Activated CD4-positive, alpha-beta memory T cell treated with anti-CD3 and anti-CD28 coated beads, Interleukin-2, amount 10 ng/mL, durations not matched to agents 7 days and 5 days (primary cell): ENCODE measurements at regions not wholly inside any gene's neighbourhood (a gene's known extent, or its start where the extent isn't known, plus 50 kb on each side); places are given as distances from the start of the nearest gene placed in this dataset.
"Not testable (repeated sequence)": the region's sequence is repeated elsewhere in the genome, so short reads cannot be mapped to it uniquely, and the experiment has no call there.

Source experiments
- CTCF ChIA-PET: fragments of 350-600 bp; sonication (Branson Sonifier 250); formaldehyde crosslinking; loops from one replicate; lab custom pipeline; 2021; ENCODE audit warnings: antibody characterized with exemption, inconsistent platforms; lab: Charles Lee
- POLR2A ChIA-PET: fragments of 350-600 bp; sonication (Branson Sonifier 250); formaldehyde crosslinking; loops from one replicate; lab custom pipeline; 2021; ENCODE audit warnings: antibody characterized with exemption; lab: Charles Lee
- DNase-seq: peaks from one replicate; pipeline ENCODE4 v3.0.0-alpha.2; 2020
- H3K27ac Mint-ChIP-seq: one replicate; pipeline ENCODE4 v1.8.0; 2021; ENCODE audit warnings: mild to moderate bottlenecking, mixed read lengths
- H3K27me3 Mint-ChIP-seq: one replicate; pipeline ENCODE4 v1.8.0; 2021; ENCODE audit warnings: mixed read lengths
- H3K36me3 Mint-ChIP-seq: one replicate; pipeline ENCODE4 v1.8.0; 2021; ENCODE audit warnings: low read depth, mixed read lengths
- H3K4me1 Mint-ChIP-seq: one replicate; pipeline ENCODE4 v1.8.0; 2021; ENCODE audit warnings: mixed read lengths
- H3K4me3 Mint-ChIP-seq: one replicate; pipeline ENCODE4 v1.8.0; 2021; ENCODE audit warnings: mild to moderate bottlenecking, mixed read lengths
- H3K9me3 Mint-ChIP-seq: one replicate; pipeline ENCODE4 v1.8.0; 2021; ENCODE audit warnings: mixed read lengths

GRCh38 chr20:55360895-55361294 is 644.4 kb downstream of the CBLN4 start:
- H3K9me3 Mint-ChIP-seq, result peaks cover 5% of the 10 kb centered on the region
- no peaks in the 10 kb centered on the region for H3K36me3 Mint-ChIP-seq
- no peak overlapping the region for H3K4me3 Mint-ChIP-seq
- ChIA-PET POLR2A (no interaction called here), CTCF (no interaction called here)
- no peaks in the 10 kb centered on the region for H3K27me3 Mint-ChIP-seq
- H3K27ac Mint-ChIP-seq, result no peak overlapping the region
- no peaks in the 10 kb centered on the region for H3K4me1 Mint-ChIP-seq
- DNase-seq, result no peak

GRCh38 chr20:55354720-55355119 is 650.6 kb downstream of the CBLN4 start:
- Mint-ChIP-seq H3K4me1 (no peaks in the 10 kb centered on the region), H3K36me3 (no peaks in the 10 kb centered on the region), H3K4me3 (no peak overlapping the region), H3K27ac (no peak overlapping the region), H3K9me3 (peaks cover 2% of the 10 kb centered on the region), H3K27me3 (no peaks in the 10 kb centered on the region)
- no peak for DNase-seq
- ChIA-PET POLR2A (no interaction called here), CTCF (no interaction called here)

- no peak overlapping the region for H3K4me3 Mint-ChIP-seq
- H3K36me3 Mint-ChIP-seq, result no peaks in the 10 kb centered on the region
- H3K27ac Mint-ChIP-seq, result no peak overlapping the region
- CTCF ChIA-PET, result no interaction called here
- no peak for DNase-seq
- no peaks in the 10 kb centered on the region for H3K27me3 Mint-ChIP-seq
- POLR2A ChIA-PET, result no interaction called here
- H3K4me1 Mint-ChIP-seq, result no peaks in the 10 kb centered on the region
- H3K9me3 Mint-ChIP-seq, result peaks cover 2% of the 10 kb centered on the region
These were observed 652.1 kb downstream of the CBLN4 start for GRCh38 chr20:55353206-55353605.

- no peaks in the 10 kb centered on the region for H3K36me3 Mint-ChIP-seq
- H3K4me3 Mint-ChIP-seq, result no peak overlapping the region
- H3K9me3 Mint-ChIP-seq, result peaks cover 10% of the 10 kb centered on the region
- no peaks in the 10 kb centered on the region for H3K27me3 Mint-ChIP-seq
- no peak for DNase-seq
- ChIA-PET CTCF (no interaction called here), POLR2A (no interaction called here)
- no peak overlapping the region for H3K27ac Mint-ChIP-seq
- H3K4me1 Mint-ChIP-seq, result no peaks in the 10 kb centered on the region
These were observed 657.1 kb downstream of the CBLN4 start for GRCh38 chr20:55348223-55348622.

- no peak for DNase-seq
- ChIA-PET CTCF (no interaction called here), POLR2A (no interaction called here)
- H3K9me3 Mint-ChIP-seq, result peaks cover 20% of the 10 kb centered on the region
- no peaks in the 10 kb centered on the region for H3K4me1 Mint-ChIP-seq
- no peak overlapping the region for H3K4me3 Mint-ChIP-seq
- H3K27ac Mint-ChIP-seq, result no peak overlapping the region
- no peaks in the 10 kb centered on the region for H3K27me3 Mint-ChIP-seq
- no peaks in the 10 kb centered on the region for H3K36me3 Mint-ChIP-seq
These were observed 662.5 kb downstream of the CBLN4 start for GRCh38 chr20:55342822-55343221.

- DNase-seq, result no peak
- H3K27ac Mint-ChIP-seq, result no peak overlapping the region
These were observed 671.5 kb downstream of the CBLN4 start for GRCh38 chr20:55333798-55334197.

GRCh38 chr20:55329108-55329507 is 676.2 kb downstream of the CBLN4 start:
- Mint-ChIP-seq H3K36me3 (no peaks in the 10 kb centered on the region), H3K9me3 (peaks cover 11% of the 10 kb centered on the region), H3K27ac (no peak overlapping the region), H3K4me1 (no peaks in the 10 kb centered on the region), H3K27me3 (no peaks in the 10 kb centered on the region), H3K4me3 (no peak overlapping the region)
- ChIA-PET POLR2A (no interaction called here), CTCF (no interaction called here)
- DNase-seq, result no peak

More at GRCh38 chr20:55333798-55334197, 671.5 kb downstream of the CBLN4 start:
- H3K36me3 Mint-ChIP-seq, result no peaks in the 10 kb centered on the region
- ChIA-PET POLR2A (no interaction called here), CTCF (no interaction called here)
- H3K4me1 Mint-ChIP-seq, result no peaks in the 10 kb centered on the region
- H3K9me3 Mint-ChIP-seq, result peaks cover 12% of the 10 kb centered on the region
- H3K4me3 Mint-ChIP-seq, result no peak overlapping the region
- no peaks in the 10 kb centered on the region for H3K27me3 Mint-ChIP-seq

- Mint-ChIP-seq H3K9me3 (peaks cover 12% of the 10 kb centered on the region), H3K27ac (no peak overlapping the region), H3K36me3 (no peaks in the 10 kb centered on the region), H3K27me3 (no peaks in the 10 kb centered on the region), H3K4me1 (no peaks in the 10 kb centered on the region), H3K4me3 (no peak overlapping the region)
- ChIA-PET CTCF (no interaction called here), POLR2A (no interaction called here)
- no peak for DNase-seq
These were observed 682.6 kb downstream of the CBLN4 start for GRCh38 chr20:55322745-55323144.

- DNase-seq, result no peak
- POLR2A ChIA-PET, result no interaction called here
- no peaks in the 10 kb centered on the region for H3K4me1 Mint-ChIP-seq
- CTCF ChIA-PET, result no interaction called here
- peaks cover 12% of the 10 kb centered on the region for H3K9me3 Mint-ChIP-seq
- no peak overlapping the region for H3K4me3 Mint-ChIP-seq
- no peak overlapping the region for H3K27ac Mint-ChIP-seq
- H3K27me3 Mint-ChIP-seq, result no peaks in the 10 kb centered on the region
- H3K36me3 Mint-ChIP-seq, result no peaks in the 10 kb centered on the region
These were observed 688.6 kb downstream of the CBLN4 start for GRCh38 chr20:55316753-55317152.

- POLR2A ChIA-PET, CTCF ChIA-PET, DNase-seq, H3K27ac Mint-ChIP-seq, H3K4me1 Mint-ChIP-seq, H3K4me3 Mint-ChIP-seq, H3K36me3 Mint-ChIP-seq, H3K27me3 Mint-ChIP-seq: not testable (repeated sequence)
- H3K9me3 Mint-ChIP-seq, result peaks cover 16% of the 10 kb centered on the region
These were observed 694.5 kb downstream of the CBLN4 start for GRCh38 chr20:55310844-55311243.

- no peak for DNase-seq
- CTCF ChIA-PET, result no interaction called here
- POLR2A ChIA-PET, result no interaction called here
- Mint-ChIP-seq H3K27me3 (no peaks in the 10 kb centered on the region), H3K4me1 (no peaks in the 10 kb centered on the region), H3K4me3 (no peak overlapping the region), H3K36me3 (no peaks in the 10 kb centered on the region), H3K9me3 (peaks cover 7% of the 10 kb centered on the region), H3K27ac (no peak overlapping the region)
These were observed 714.1 kb downstream of the CBLN4 start for GRCh38 chr20:55291261-55291660.

- Mint-ChIP-seq H3K36me3 (no peaks in the 10 kb centered on the region), H3K4me1 (no peaks in the 10 kb centered on the region), H3K4me3 (no peak overlapping the region), H3K27ac (no peak overlapping the region), H3K9me3 (peaks cover 14% of the 10 kb centered on the region), H3K27me3 (no peaks in the 10 kb centered on the region)
- ChIA-PET POLR2A (no interaction called here), CTCF (no interaction called here)
- DNase-seq, result no peak
These were observed 721.4 kb downstream of the CBLN4 start for GRCh38 chr20:55283889-55284288.

- Mint-ChIP-seq H3K9me3 (peaks cover 3% of the 10 kb centered on the region), H3K4me1 (no peaks in the 10 kb centered on the region), H3K36me3 (no peaks in the 10 kb centered on the region), H3K27me3 (no peaks in the 10 kb centered on the region), H3K27ac (no peak overlapping the region), H3K4me3 (no peak overlapping the region)
- ChIA-PET CTCF (no interaction called here), POLR2A (no interaction called here)
- no peak for DNase-seq
These were observed 732.2 kb downstream of the CBLN4 start for GRCh38 chr20:55273149-55273548.

GRCh38 chr20:55271371-55271770 is 733.9 kb downstream of the CBLN4 start:
- POLR2A ChIA-PET, result no interaction called here
- Mint-ChIP-seq H3K4me1 (no peaks in the 10 kb centered on the region), H3K36me3 (no peaks in the 10 kb centered on the region), H3K4me3 (no peak overlapping the region), H3K27me3 (no peaks in the 10 kb centered on the region), H3K27ac (no peak overlapping the region), H3K9me3 (no peaks in the 10 kb centered on the region)
- CTCF ChIA-PET, result no interaction called here
- no peak for DNase-seq

GRCh38 chr20:55269913-55270312 is 735.4 kb downstream of the CBLN4 start:
- H3K4me3 Mint-ChIP-seq, result no peak overlapping the region
- H3K4me1 Mint-ChIP-seq, result no peaks in the 10 kb centered on the region
- H3K9me3 Mint-ChIP-seq, result peaks cover 1% of the 10 kb centered on the region
- H3K27ac Mint-ChIP-seq, result no peak overlapping the region
- H3K27me3 Mint-ChIP-seq, result no peaks in the 10 kb centered on the region
- CTCF ChIA-PET, result no interaction called here
- POLR2A ChIA-PET, result no interaction called here
- no peaks in the 10 kb centered on the region for H3K36me3 Mint-ChIP-seq
- DNase-seq, result no peak
